Esophagus squamous epithelium (tissue), 4 donors: ENCODE measurements at regions not wholly inside any gene's neighbourhood (a gene's known extent, or its start where the extent isn't known, plus 50 kb on each side); places are given as distances from the start of the nearest gene placed in this dataset.

Source experiments
- CTCF ChIP-seq, 6 experiments: fragments of 450-650 bp in 4 of 6; fragments of 200-600 bp in 2 of 6; sonication (generic) in 2 of 6; IDR thresholded peaks; one replicate each; pipeline ENCODE4 v1.5.1; 2016 to 2019; ENCODE audit warnings: antibody characterized with exemption in 6 of 6, mild to moderate bottlenecking in 4 of 6, moderate library complexity in 4 of 6
- POLR2A ChIP-seq, 4 donors: fragments of 450-650 bp; IDR thresholded peaks; one replicate each; pipeline ENCODE4 v1.6.1; 2017; ENCODE audit warnings: antibody characterized with exemption in 4 of 4, mild to moderate bottlenecking in 4 of 4, moderate library complexity in 3 of 4

GRCh38 chr14:101478796-101479410 is 82.4 kb upstream of the DIO3 start:
- TF ChIP-seq POLR2A (IDR thresholded peaks at IDR 0.05), result no peak
- no peak for TF ChIP-seq CTCF (IDR thresholded peaks at IDR 0.05)
